HPDE6-E6E7 (cell line): ENCODE measurements at regions not wholly inside any gene's neighbourhood (a gene's known extent, or its start where the extent isn't known, plus 50 kb on each side); places are given as distances from the start of the nearest gene placed in this dataset.

Source experiments
- DNase-seq: peaks from one replicate; pipeline ENCODE4 v3.0.0; 2011; ENCODE audit warnings: missing footprints; ENCODE audit errors: extremely low spot score

DNA sequence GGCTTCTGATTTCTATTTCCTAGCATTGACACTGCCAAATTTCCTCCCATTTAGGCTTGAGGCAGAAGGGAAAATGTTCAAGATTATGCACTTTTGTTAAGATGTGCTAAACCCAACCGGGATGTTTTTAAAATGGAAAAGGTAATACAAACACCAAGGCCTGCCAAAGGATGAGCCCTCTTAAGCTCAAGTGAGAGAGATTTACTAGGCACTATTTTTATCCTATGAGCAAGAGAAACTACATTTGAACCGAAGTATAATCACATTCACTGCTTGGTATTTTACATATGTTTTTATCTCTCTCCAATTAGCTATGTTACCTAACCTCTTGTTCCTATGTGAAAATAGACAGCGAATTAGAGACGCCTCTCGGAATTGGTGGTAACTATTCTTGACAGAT lies 295.8 kb downstream of the GABRB3 start:
- DNase-seq, result no peak

DNA sequence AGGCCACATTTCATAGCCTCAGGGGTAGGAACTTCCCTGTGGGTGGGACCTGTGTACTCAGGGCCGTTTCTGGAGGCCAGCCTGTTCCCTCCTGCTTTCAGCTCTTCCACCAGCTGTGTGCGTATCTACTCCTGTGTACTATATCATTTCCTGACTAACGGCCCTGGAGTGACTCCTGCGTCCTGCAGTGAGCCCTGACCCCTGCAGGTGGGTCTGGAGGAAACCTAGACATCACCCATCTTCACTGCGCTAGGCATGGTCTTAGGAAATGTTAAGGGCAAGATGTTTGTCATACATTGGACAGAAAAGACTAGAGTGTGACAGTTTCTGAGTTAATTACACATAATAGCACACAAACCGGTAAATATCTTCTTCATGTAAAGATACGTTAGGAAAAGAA lies 297.3 kb downstream of the GABRB3 start:
- no peak for DNase-seq

- no peak for DNase-seq
Measured at GRCh38 chr15:26472661-26473060, 300.2 kb downstream of the GABRB3 start.

DNA sequence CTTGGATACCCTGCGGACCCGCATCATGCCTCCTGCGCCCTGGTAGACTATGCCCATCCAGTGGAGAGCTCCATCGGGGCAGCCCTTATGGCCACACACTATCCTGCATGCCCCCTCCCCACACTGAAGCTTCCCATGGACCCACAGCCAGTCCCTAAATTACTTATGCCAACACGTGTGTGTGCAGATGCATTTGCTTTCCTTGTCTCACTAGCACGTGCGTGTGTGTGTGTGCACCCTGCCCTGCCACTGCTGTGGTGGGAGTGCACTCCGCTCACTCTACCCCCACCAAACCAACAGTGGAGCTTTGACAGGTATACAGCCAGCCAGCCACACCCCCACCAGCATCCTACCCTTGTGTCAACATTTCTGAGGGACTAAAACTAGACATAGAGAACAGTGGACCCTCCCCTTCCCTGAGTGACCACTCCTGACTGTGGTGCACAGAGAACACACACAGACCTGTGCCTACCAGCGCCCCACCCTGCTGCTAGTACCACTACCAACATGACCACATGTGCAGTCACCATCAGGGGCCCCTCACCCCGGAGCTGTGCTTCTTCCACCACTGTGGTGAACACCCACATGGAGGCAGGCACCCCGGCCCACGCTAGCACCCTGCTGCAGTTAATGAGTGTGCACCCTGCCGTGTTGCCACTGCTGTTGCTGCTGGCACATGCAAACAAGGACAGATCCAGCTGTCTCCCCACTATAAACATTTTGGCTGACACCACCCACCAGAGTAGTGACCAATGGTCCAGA lies 310.8 kb downstream of the GABRB3 start:
- DNase-seq, result no peak

- no peak for DNase-seq
Measured at GRCh38 chr15:26460165-26460564, 312.7 kb downstream of the GABRB3 start.

- DNase-seq, result no peak
Measured at GRCh38 chr15:26455828-26456227, 317.0 kb downstream of the GABRB3 start.

GRCh38 chr15:26453914-26454313 lies 319.0 kb downstream of the GABRB3 start:
- DNase-seq, result no peak

- no peak for DNase-seq
Measured at GRCh38 chr15:26451995-26452394, 320.9 kb downstream of the GABRB3 start.

- DNase-seq, result no peak
Measured at GRCh38 chr15:26449291-26449690, 323.6 kb downstream of the GABRB3 start.

DNA sequence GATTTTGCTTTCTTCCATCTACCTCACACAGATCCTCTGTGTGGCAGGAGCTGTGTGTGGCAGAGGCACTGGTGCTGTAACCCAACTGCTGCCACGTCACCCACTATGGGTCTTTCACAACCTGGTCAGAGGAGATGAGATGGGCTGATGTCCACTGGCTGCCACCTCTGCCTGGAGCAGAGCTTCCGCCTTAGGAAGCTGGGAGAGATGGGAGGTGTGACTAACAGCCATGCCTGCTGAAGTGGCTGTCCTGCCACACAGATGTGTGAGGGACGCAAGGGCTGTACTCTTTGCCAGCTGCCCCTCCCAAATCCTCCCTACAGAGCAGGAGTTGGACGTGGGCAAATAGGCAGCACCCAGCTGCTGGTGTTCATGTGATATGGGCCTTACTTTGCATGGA lies 329.5 kb downstream of the GABRB3 start:
- no peak for DNase-seq

- no peak for DNase-seq
Measured at GRCh38 chr15:26442680-26443079, 330.2 kb downstream of the GABRB3 start.

GRCh38 chr15:26439681-26440080 lies 333.2 kb downstream of the GABRB3 start:
- no peak for DNase-seq

GRCh38 chr15:26438718-26439117 lies 334.1 kb downstream of the GABRB3 start:
- DNase-seq, result no peak

- no peak for DNase-seq
Measured at GRCh38 chr15:26438316-26438715, 334.6 kb downstream of the GABRB3 start.

GRCh38 chr15:26433818-26434217 lies 339.0 kb downstream of the GABRB3 start:
- no peak for DNase-seq

DNA sequence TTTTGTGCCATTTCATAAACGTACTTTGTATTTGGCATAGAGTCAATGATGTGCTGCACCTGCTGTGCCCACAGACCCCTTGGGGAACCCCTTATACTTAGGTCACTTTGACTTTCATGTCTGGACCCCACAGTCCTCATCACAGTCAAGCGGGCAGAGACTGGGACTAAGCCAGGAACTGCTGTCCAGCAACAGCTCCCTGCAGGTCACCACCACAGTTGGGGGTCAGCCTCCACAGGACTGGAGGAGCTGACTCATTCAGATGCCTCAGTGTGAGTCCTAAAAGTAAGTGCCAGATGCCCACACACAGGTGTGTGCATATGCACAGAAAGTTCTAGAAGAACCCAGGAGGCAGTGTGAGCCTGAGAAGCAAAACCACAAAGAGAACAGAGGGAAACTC lies 339.8 kb downstream of the GABRB3 start:
- no peak for DNase-seq

GRCh38 chr15:26421065-26421464 lies 351.8 kb downstream of the GABRB3 start:
- no peak for DNase-seq

DNA sequence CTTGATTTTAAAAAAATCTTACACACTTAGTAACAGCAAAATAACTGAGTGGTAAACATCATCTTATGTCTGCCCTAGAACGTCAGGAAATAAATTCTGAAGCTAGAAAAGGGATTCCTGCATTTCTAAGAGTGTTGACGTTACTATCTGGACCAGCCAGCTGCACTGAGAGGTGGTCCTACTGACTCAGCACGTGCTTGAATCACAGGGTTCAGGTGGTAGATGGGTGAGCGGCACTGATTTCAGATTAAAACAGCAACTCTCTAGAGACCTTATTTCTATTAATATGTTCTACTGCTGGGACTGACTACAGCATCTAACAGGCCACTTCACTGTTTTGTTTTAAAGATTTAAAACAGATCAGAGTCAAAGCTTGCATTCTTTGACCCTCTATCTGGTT lies 377.2 kb downstream of the GABRB3 start:
- no peak for DNase-seq

DNA sequence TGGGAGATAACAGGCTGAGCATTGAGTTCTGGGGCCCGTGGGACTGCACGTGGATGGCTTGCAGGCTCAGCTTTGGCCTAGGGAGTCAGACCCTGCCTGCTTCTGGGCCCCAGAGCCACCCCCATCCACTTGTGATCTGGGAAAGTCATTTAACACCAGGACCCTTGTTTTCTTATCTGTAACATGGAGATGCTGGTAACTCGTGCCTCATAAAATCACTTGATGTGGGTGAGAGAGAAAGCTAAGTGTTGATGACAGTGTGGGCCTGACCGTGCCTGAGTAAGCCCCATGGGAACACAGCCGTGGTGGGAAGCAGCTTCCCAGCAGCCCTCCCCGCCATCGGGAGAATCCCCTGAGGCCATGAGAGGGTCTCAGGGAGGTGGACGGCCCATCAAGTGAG lies 378.1 kb downstream of the GABRB3 start:
- DNase-seq, result no peak

GRCh38 chr15:26392956-26393355 lies 379.9 kb downstream of the GABRB3 start:
- DNase-seq, result no peak

GRCh38 chr15:26391567-26392194 lies 381.2 kb downstream of the GABRB3 start:
- DNase-seq, result no peak

- DNase-seq, result no peak
Measured at GRCh38 chr15:26382444-26383072, 390.3 kb downstream of the GABRB3 start.

DNA sequence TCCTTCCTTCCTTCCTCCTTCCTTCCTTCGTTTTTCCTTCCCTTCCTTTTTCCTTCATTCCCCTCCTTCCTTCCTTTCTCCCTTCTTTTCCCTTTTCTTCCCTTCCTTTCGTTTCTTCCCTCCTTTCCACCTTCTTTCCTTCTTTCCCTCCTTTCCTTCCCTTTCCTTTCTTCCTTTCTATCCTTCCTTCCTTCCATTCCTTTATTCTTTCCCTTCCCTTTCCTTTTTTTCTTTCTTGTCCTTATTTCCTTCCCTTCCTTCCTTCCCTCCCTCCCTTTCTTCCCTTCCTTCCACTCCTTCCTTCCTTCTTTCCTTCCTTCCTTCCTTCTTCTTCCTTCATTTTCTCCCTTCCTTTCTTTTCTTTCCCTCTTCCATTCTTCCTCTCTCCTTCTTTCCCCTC lies 394.6 kb downstream of the GABRB3 start:
- DNase-seq, result no peak
